ENCODE measurements at regions not wholly inside any gene's neighbourhood (a gene's known extent, or its start where the extent isn't known, plus 50 kb on each side); places are given as distances from the start of the nearest gene placed in this dataset.
"Not testable (repeated sequence)": the region's sequence is repeated elsewhere in the genome, so short reads cannot be mapped to it uniquely, and the experiment has no call there.

GRCh38 chr18:8999872-9000271 is 102.6 kb upstream of the NDUFV2 start:
- intact Hi-C loops (cut with DNase I) = loop anchor here in 1 of 10 donors (10.0 kb wide), 1 partner anchor 55 kb away; no protein-coding TSS in a partner anchor
- H3K4me1 ChIP-seq = peaks cover 0 to 11% (median 0%) of the 10 kb centered on the region in 9 donors
- no peaks in the 10 kb centered on the region for H3K36me3 ChIP-seq
- WGBS, 2 donors = 65 to 67% methylated on average over 9 of the region's 9 CpGs
- no peak overlapping the region for H3K4me3 ChIP-seq
- DNase-seq = no peak
- H3K27me3 ChIP-seq = peaks cover 0 to 19% (median 0%) of the 10 kb centered on the region in 7 donors
- no peak overlapping the region for H3K27ac ChIP-seq
- peaks cover 0 to 13% (median 4%) of the 10 kb centered on the region in 11 donors for H3K9me3 ChIP-seq
- no peak for TF ChIP-seq CTCF (IDR thresholded peaks at IDR 0.05)
- no peak for ATAC-seq

- TF ChIP-seq CTCF (IDR thresholded peaks at IDR 0.05) = no peak
- Histone ChIP-seq H3K27ac (no peak overlapping the region), H3K9me3 (peaks cover 0 to 13% (median 4%) of the 10 kb centered on the region in 11 donors), H3K27me3 (peaks cover 0 to 19% (median 0%) of the 10 kb centered on the region in 7 donors), H3K36me3 (no peaks in the 10 kb centered on the region), H3K4me3 (no peak overlapping the region), H3K4me1 (peaks cover 0 to 11% (median 0%) of the 10 kb centered on the region in 9 donors)
- DNase-seq = no peak
- WGBS, 2 donors = 47 to 54% methylated on average over 5 of the region's 5 CpGs
- intact Hi-C loops (cut with DNase I) = no loop called here
- ATAC-seq = peak in 1 of 8 donors; percentile 33
Observed at GRCh38 chr18:9000733-9001132, 101.8 kb upstream of the NDUFV2 start.

- H3K36me3 ChIP-seq = no peaks in the 10 kb centered on the region
- peaks cover 0 to 13% (median 4%) of the 10 kb centered on the region in 11 donors for H3K9me3 ChIP-seq
- no peak for TF ChIP-seq CTCF (IDR thresholded peaks at IDR 0.05)
- H3K4me3 ChIP-seq = no peak overlapping the region
- WGBS, 2 donors = 81 to 83% methylated on average over 3 of the region's 3 CpGs
- peaks cover 0 to 19% (median 0%) of the 10 kb centered on the region in 7 donors for H3K27me3 ChIP-seq
- H3K27ac ChIP-seq = no peak overlapping the region
- DNase-seq (no peak), ATAC-seq (no peak)
- peaks cover 0 to 11% (median 0%) of the 10 kb centered on the region in 9 donors for H3K4me1 ChIP-seq
- intact Hi-C loops (cut with DNase I) = no loop called here
Observed at GRCh38 chr18:9001209-9001608, 101.3 kb upstream of the NDUFV2 start.

GRCh38 chr18:9003406-9004100 is 98.9 kb upstream of the NDUFV2 start:
- H3K27me3 ChIP-seq = peaks cover 0 to 17% (median 4%) of the 10 kb centered on the region in 7 donors
- no peaks in the 10 kb centered on the region for H3K36me3 ChIP-seq
- no peak for ATAC-seq
- 90 to 92% methylated on average over 5 of the region's 5 CpGs for WGBS, 2 donors
- H3K4me1 ChIP-seq = peaks cover 0 to 11% (median 0%) of the 10 kb centered on the region in 9 donors
- no peak overlapping the region for H3K27ac ChIP-seq
- peaks cover 0 to 11% (median 0%) of the 10 kb centered on the region in 11 donors for H3K9me3 ChIP-seq
- no peak for TF ChIP-seq CTCF (IDR thresholded peaks at IDR 0.05)
- intact Hi-C loops (cut with DNase I) = no loop called here
- H3K4me3 ChIP-seq = no peak overlapping the region
- no peak for DNase-seq

- intact Hi-C loops (cut with DNase I); H3K36me3 ChIP-seq; DNase-seq; ATAC-seq; H3K4me3 ChIP-seq; H3K4me1 ChIP-seq; H3K27ac ChIP-seq: not testable (repeated sequence)
- WGBS, 2 donors = 94 to 96% methylated on average over 2 of the region's 2 CpGs
- Histone ChIP-seq H3K9me3 (peaks cover 0 to 11% (median 0%) of the 10 kb centered on the region in 11 donors), H3K27me3 (peaks cover 0 to 16% (median 6%) of the 10 kb centered on the region in 7 donors)
Observed at GRCh38 chr18:9004308-9004707, 98.2 kb upstream of the NDUFV2 start.

- intact Hi-C loops (cut with DNase I); H3K27ac ChIP-seq; H3K4me3 ChIP-seq; H3K36me3 ChIP-seq; DNase-seq; ATAC-seq; H3K4me1 ChIP-seq: not testable (repeated sequence)
- H3K27me3 ChIP-seq = peaks cover 0 to 14% (median 0%) of the 10 kb centered on the region in 7 donors
- H3K9me3 ChIP-seq = peaks cover 0 to 11% (median 0%) of the 10 kb centered on the region in 11 donors
- WGBS, 2 donors = 60 to 78% methylated on average over 3 of the region's 3 CpGs
Observed at GRCh38 chr18:9007700-9008099, 94.8 kb upstream of the NDUFV2 start.

Measured in heart right ventricle (tissue), 16 donors.